IPS DF 6.9 (cell line): ENCODE measurements at regions not wholly inside any gene's neighbourhood (a gene's known extent, or its start where the extent isn't known, plus 50 kb on each side); places are given as distances from the start of the nearest gene placed in this dataset.

Source experiments
- DNase-seq: peaks from one replicate; pipeline ENCODE4 v3.0.0-alpha.2; 2013; ENCODE audit warnings: low read depth, low spot score
- H3K27ac ChIP-seq: one replicate; pipeline ENCODE4 v1.5.1; 2013; ENCODE audit warnings: low read length, control low read depth
- H3K27me3 ChIP-seq: 2 replicates; pipeline ENCODE4 v1.6.1; 2013; ENCODE audit warnings: mild to moderate bottlenecking, low read length; ENCODE audit not compliant: control insufficient read depth, insufficient read depth
- H3K36me3 ChIP-seq: 2 replicates; pipeline ENCODE4 v1.6.1; 2013; ENCODE audit warnings: low read length; ENCODE audit not compliant: control insufficient read depth, insufficient read depth
- H3K4me1 ChIP-seq: 2 replicates; pipeline ENCODE4 v1.6.1; 2013; ENCODE audit warnings: low read length; ENCODE audit not compliant: control insufficient read depth, insufficient read depth
- H3K4me3 ChIP-seq: 2 replicates; pipeline ENCODE4 v1.5.1; 2013; ENCODE audit warnings: mild to moderate bottlenecking, low read length
- H3K9me3 ChIP-seq: 2 replicates; pipeline ENCODE4 v1.6.1; 2013; ENCODE audit warnings: low read length, inconsistent platforms; ENCODE audit not compliant: control insufficient read depth, insufficient read depth
- WGBS: extraction: QIAGEN DNeasy Blood & Tissue Kit; methylation state at CpG from one replicate; pipeline ENCODE4 v1.1.7; 2013; ENCODE audit warnings: mixed read lengths, missing lambda C conversion rate; ENCODE audit not compliant: insufficient read length, insufficient coverage; 5-methylcytosine and 5-hydroxymethylcytosine counted together

DNA sequence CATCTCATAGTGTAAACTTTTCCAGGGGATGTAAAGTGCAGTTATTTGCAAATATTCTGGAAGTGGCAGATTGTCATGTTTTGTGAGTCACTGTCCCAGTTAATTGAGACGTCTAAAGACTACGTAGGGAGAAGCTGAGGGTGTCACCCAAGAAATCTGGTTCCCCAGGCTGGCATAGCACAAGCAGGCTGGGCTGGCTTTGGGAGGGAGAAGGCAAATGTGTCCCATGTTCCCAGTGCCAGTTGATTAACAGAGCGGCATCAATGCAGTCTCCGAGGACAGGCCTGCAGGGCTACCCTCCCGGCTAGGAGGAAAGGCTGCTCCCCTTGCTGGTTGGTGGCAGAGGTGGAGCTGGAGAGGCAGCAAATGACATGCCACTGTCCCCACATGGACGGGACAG, 388.3 kb upstream of the MKI67 start:
- H3K9me3 ChIP-seq: no peaks in the 10 kb centered on the region
- no peaks in the 10 kb centered on the region for H3K36me3 ChIP-seq
- WGBS: no CpG with 5 or more reads among the region's 6 CpGs
- no peak for DNase-seq
- H3K4me3 ChIP-seq: no peak overlapping the region
- H3K27ac ChIP-seq: no peak overlapping the region
- H3K27me3 ChIP-seq: no peaks in the 10 kb centered on the region
- H3K4me1 ChIP-seq: no peaks in the 10 kb centered on the region

DNA sequence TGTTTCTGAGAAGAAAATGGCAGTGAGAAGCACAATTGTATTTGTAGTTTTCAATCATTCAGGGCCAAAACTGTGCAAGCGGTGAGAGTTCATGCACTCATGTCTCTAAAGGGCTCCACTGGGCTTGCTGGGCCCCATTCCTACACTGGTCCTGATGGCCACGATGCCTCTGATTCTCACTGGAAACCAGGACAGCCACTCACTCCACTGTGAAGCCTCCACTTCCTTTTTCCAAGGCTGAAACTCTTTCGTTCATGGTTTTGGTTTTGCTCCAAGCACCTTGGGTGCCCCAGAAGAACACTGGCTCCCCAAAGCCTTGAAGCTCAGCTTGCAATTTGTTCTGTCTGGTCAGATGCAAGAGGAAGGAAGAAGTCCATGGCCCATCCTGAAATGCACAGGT, 390.0 kb upstream of the MKI67 start:
- H3K9me3 ChIP-seq: no peaks in the 10 kb centered on the region
- no peak overlapping the region for H3K4me3 ChIP-seq
- H3K4me1 ChIP-seq: no peaks in the 10 kb centered on the region
- no CpG with 5 or more reads among the region's 3 CpGs for WGBS
- no peaks in the 10 kb centered on the region for H3K27me3 ChIP-seq
- DNase-seq: no peak
- no peaks in the 10 kb centered on the region for H3K36me3 ChIP-seq
- H3K27ac ChIP-seq: no peak overlapping the region

DNA sequence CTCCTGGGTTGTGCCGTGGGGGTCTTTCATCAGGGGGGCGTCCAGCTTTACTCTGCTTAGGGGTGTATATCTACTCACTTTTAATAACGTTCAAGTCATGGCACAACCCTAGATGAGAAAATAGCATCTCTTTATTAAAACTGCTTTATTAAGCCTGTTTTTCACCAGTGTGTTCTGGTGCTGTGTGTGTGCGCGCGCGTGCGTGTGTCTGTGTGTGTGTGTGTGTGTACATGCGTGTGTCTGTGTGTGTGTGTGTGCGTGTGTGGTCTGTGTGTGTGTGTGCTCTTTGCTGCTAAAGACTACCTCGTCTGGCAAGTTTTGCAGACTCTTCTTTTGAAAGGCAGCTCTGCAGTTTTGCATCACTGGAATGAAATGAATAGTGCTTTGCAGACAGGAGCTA, 390.9 kb upstream of the MKI67 start:
- Histone ChIP-seq H3K36me3 (no peaks in the 10 kb centered on the region), H3K4me1 (no peaks in the 10 kb centered on the region), H3K27ac (no peak overlapping the region), H3K9me3 (no peaks in the 10 kb centered on the region), H3K27me3 (no peaks in the 10 kb centered on the region), H3K4me3 (no peak overlapping the region)
- DNase-seq: no peak
- no CpG with 5 or more reads among the region's 11 CpGs for WGBS

DNA sequence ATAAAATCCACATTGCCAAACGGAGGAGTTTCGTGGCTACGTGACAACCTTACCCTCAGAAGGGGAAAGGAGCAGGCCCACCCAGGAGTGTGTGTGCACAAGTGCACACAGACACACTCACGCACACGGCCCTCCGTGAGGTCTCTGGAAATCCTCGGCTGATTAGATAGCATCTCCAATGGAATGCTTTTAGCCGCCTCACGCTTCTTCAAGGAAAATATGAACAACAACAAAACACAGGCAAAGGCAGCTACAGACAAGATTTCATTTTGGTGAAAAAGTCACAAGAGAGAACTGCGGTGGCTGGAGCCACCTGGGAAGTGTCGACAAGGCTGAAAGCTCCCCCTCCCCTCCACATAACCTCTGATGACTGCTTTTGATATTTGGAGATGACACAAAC, 391.8 kb upstream of the MKI67 start:
- WGBS: no CpG with 5 or more reads among the region's 11 CpGs
- no peaks in the 10 kb centered on the region for H3K4me1 ChIP-seq

DNA sequence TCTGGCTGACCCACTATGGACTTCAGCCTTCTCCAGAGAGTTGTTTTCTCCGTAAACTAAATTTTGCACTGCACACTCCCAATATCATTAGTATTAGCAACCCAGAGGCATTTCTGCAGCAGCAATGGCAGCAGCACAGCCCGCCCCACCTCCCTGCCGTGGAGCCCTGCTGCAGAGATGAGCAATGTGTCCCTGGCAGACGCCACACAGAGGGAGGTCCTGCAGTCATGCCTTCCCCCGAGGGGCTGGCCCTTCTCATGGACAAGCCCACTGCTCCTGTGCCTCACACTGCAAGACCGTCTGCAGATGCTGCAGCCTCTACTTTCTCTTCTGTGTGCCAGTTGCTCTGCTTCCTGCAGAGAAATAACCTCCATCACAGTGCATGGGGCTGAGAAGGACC, 393.4 kb upstream of the MKI67 start:
- H3K4me1 ChIP-seq: no peaks in the 10 kb centered on the region
- no peaks in the 10 kb centered on the region for H3K27me3 ChIP-seq
- no peak for DNase-seq
- H3K27ac ChIP-seq: no peak overlapping the region
- H3K4me3 ChIP-seq: no peak overlapping the region
- no peaks in the 10 kb centered on the region for H3K36me3 ChIP-seq
- H3K9me3 ChIP-seq: no peaks in the 10 kb centered on the region
- WGBS: no CpG with 5 or more reads among the region's 6 CpGs

More for the DNA sequence above, 391.8 kb upstream of the MKI67 start:
- no peaks in the 10 kb centered on the region for H3K36me3 ChIP-seq
- H3K27ac ChIP-seq: no peak overlapping the region
- no peak for DNase-seq
- no peaks in the 10 kb centered on the region for H3K9me3 ChIP-seq
- H3K4me3 ChIP-seq: no peak overlapping the region
- no peaks in the 10 kb centered on the region for H3K27me3 ChIP-seq

DNA sequence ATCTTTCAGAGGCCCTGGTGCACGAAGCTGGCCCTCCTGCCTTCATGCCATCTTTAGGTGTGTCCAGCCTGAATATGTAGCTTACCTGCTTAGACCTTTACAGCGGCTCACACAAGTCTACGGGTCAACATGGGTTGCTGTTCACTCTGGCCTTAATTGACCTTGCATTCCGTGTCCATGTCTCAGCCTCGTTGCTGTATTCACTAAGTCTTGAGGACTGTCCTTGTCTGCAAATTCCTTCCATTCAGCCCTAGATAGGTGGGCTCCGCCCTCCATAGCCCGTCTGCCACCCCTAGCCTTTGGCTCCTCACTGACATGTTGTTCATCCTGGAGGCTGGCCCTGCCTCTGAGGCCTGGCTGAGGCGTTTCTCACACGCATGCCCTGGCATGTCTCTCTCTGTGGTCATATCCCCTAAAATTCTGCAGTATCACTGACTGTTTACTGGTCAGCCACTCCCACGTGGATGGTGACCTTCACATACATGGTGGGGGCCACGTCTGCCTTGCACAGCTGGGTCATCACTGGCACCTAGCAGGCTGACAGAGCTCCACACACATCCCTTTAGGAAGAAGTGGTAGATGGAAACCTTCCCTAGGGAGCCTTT, 394.1 kb upstream of the MKI67 start:
- H3K4me3 ChIP-seq: no peak overlapping the region
- WGBS: no CpG with 5 or more reads among the region's 11 CpGs
- no peaks in the 10 kb centered on the region for H3K4me1 ChIP-seq
- no peaks in the 10 kb centered on the region for H3K36me3 ChIP-seq
- no peak overlapping the region for H3K27ac ChIP-seq
- H3K27me3 ChIP-seq: no peaks in the 10 kb centered on the region
- no peak for DNase-seq
- no peaks in the 10 kb centered on the region for H3K9me3 ChIP-seq

DNA sequence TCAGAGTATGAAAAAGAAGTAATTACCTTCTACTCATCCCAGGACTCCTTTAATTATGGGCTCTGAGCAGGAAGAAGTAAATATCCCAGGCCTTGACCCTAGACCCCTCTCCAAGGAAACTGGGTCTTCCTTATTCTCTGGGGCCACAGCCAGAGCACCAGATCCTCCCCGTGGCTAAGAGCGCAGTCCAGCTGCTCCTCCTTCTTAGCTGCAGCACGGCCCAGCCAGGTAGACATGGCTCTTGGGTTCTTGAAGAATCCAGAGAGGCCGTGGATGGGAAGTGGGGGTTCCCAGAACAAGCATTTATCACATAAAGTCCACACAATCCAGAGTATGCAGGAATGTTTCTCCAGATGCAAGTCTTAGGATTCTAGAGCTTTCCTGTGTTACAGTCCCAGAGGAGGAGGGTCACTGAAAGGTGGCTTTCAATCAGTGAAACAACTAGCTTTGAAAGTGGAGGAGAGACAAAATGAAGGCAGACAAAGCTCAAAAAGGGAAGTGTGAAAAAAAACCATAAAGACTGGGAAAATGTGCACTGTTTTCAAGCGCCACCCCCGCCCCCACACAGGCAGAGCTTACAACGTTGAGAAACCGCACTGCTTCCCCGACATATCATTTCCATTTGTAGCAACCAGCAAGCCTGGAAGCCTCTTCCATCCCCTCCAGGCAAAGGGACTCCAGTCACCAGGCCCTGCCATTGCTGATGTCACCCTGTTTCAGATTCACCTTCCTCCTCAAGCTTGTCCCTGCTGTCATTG, 396.5 kb upstream of the MKI67 start:
- Histone ChIP-seq H3K9me3 (no peaks in the 10 kb centered on the region), H3K36me3 (no peaks in the 10 kb centered on the region), H3K4me3 (no peak overlapping the region), H3K27ac (no peak overlapping the region), H3K27me3 (no peaks in the 10 kb centered on the region), H3K4me1 (no peaks in the 10 kb centered on the region)
- DNase-seq: no peak
- WGBS: no CpG with 5 or more reads among the region's 9 CpGs

DNA sequence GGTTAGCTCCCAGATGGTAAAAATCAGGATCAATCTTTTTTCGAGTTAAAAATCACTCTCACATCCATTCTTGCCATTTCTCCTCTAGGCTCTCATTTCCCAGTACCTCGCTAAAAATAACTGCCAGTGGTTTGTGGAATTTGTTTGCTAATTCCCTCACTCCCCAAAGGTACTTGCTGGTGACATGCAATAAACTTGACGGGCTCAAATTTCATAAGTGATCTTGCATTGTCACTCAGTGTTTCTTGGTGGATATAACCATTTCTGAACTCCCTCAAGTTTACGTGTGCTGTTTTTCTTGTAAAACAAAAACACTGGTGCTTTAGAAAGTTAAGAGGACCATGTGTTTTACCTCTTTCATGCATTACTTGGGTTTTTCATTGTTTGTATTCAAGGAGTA, 399.2 kb upstream of the MKI67 start:
- no peak overlapping the region for H3K27ac ChIP-seq
- no peaks in the 10 kb centered on the region for H3K27me3 ChIP-seq
- H3K36me3 ChIP-seq: no peaks in the 10 kb centered on the region
- DNase-seq: no peak
- no peak overlapping the region for H3K4me3 ChIP-seq
- peaks cover 2% of the 10 kb centered on the region for H3K4me1 ChIP-seq
- no peaks in the 10 kb centered on the region for H3K9me3 ChIP-seq
- WGBS: no CpG with 5 or more reads among the region's 4 CpGs

DNA sequence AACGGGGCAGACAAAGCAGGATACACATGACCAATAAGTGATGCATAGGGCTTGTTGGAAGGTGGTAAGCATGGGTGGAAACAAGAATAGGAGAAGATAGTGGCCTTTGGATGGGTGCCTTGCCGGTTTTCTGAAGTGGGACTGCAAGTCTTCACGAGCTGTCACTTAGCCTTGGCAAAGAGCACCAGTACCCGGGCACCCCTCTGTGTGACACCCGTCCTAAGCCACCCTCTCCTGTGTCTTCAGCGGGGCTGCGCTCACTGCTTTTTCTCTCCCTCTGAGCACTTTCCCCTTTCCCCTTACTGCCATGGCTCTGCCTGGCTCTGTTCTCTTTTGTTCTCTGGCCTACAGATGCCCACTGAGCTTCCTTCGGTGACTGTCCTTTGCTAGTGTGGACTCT, 399.7 kb upstream of the MKI67 start:
- no peaks in the 10 kb centered on the region for H3K27me3 ChIP-seq
- H3K4me3 ChIP-seq: no peak overlapping the region
- H3K27ac ChIP-seq: no peak overlapping the region
- H3K36me3 ChIP-seq: no peaks in the 10 kb centered on the region
- WGBS: no CpG with 5 or more reads among the region's 8 CpGs
- H3K9me3 ChIP-seq: no peaks in the 10 kb centered on the region
- no peak for DNase-seq
- peaks cover 2% of the 10 kb centered on the region for H3K4me1 ChIP-seq

DNA sequence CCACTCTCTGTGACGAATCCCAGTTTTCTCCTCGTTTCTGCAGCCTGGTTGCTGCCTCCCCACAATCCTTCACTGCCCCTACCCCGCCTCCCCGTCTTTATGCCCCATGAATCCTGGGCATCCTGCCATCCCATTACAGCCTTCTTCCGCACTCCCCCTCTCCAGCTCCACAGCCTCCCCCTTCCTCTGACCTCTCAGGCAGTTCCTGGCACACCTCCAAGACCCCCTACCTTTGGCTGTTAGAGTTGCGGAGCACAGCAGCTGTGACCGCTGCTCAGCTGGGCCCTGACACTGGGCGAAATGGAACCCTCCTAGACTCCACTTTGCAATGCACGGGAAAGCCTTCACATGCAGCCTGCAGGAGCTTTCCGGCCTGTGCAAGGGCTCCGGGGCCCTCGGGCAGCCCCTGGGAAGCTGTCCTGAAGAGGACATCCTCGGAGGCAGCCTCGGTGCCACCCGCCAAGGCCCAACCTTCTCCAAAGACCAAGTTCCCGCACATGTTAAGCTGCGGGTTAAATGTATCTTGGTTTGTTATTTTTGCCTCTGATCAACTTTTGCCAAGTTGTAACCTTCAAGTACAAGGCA, 400.7 kb upstream of the MKI67 start:
- WGBS: no CpG with 5 or more reads among the region's 17 CpGs
- H3K36me3 ChIP-seq: no peaks in the 10 kb centered on the region
- no peak for DNase-seq
- no peaks in the 10 kb centered on the region for H3K9me3 ChIP-seq
- no peaks in the 10 kb centered on the region for H3K27me3 ChIP-seq
- no peak overlapping the region for H3K4me3 ChIP-seq
- H3K4me1 ChIP-seq: peaks cover 2% of the 10 kb centered on the region
- no peak overlapping the region for H3K27ac ChIP-seq
